H1 (cell line): ENCODE measurements at regions not wholly inside any gene's neighbourhood (a gene's known extent, or its start where the extent isn't known, plus 50 kb on each side); places are given as distances from the start of the nearest gene placed in this dataset.

ENCODE experiments used
- CHD1 ChIP-seq: IDR thresholded peaks from 2 replicates; pipeline ENCODE4 v1.6.1; 2012; ENCODE audit warnings: low read depth, low read length, improper control_type of control experiment
- CTBP2 ChIP-seq: IDR thresholded peaks from 2 replicates; pipeline ENCODE4 v1.7.0; 2011; ENCODE audit warnings: borderline replicate concordance, mild to moderate bottlenecking, moderate library complexity, mixed read lengths, low read length; ENCODE audit not compliant: insufficient read depth, insufficient read length
- PHF8 ChIP-seq: fragments of 200-600 bp; sonication (generic); conservative IDR thresholded peaks from 2 replicates; pipeline ENCODE4 v1.7.1; 2012; ENCODE audit warnings: low read depth, mild to moderate bottlenecking, inconsistent platforms, low read length, moderate library complexity
- RAD21 ChIP-seq, 2 experiments: IDR thresholded peaks in 1 of 2; conservative IDR thresholded peaks in 1 of 2; 2 replicates each; pipeline ENCODE4 v1.6.1; 2011; ENCODE audit warnings: low read depth in 2 of 2, low read length in 2 of 2, improper control_type of control experiment in 1 of 2, inconsistent platforms in 1 of 2, mild to moderate bottlenecking in 1 of 2, moderate library complexity in 1 of 2
- RBBP5 ChIP-seq: IDR thresholded peaks from 2 replicates; pipeline ENCODE4 v1.7.1; 2012; ENCODE audit warnings: low read depth, mild to moderate bottlenecking, inconsistent platforms, low read length, moderate library complexity, borderline replicate concordance
- SP1 ChIP-seq: IDR thresholded peaks from 2 replicates; pipeline ENCODE4 v1.6.1; 2011; ENCODE audit warnings: low read depth, low read length

DNA sequence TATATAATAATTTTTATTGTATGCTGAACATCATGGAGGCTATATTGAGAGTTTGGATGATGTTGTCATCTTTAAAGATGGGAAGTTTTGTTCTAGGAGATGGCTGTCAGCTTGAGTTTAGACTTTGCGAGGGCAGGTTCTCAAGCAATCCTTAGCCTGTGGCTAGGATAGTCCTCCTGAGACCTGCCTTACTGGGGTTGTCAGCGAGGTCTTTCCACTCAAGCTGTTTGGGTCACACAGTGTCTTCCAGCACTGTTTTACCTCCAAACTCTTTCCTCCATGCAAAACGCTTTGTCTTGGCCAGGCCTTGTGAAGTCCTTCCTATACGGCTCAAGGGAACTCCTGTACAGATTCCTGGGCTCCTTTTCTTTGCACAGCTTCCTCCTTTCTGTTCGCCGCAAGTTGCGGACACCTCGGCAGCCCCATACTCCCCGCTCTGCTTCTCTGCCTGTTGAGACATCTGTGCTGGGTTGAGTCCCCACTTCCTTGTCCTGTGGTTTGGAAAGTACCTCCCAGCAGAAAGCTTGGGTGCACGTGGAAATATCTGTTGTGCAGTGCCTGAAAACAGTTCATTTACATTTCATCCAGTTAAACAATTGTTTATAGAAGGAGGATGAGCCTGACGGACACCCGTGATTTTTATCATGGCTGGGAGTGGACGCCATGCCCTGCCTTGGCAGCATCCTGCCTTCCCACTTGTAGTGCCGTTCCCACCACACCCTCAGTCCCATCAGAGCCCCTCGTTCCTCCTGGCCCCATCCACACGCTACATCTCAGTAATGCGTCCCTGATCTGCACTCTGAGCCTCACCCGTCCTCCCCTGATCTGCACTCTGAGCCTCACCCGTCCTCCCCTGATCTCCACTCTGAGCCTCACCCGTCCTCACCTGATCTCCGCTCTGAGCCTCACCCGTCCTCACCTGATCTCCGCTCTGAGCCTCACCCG is 55.0 kb upstream of the CBFA2T3 start (continued):
- TF ChIP-seq RAD21 (IDR thresholded peaks at IDR 0.05 in 1 of 2, conservative IDR thresholded peaks at IDR 0.05 in 1 of 2; ENCODE audit: low read depth in 2 of 2, low read length in 2 of 2) (no peak), CHD1 (no peak), PHF8 (no peak), CTBP2 (no peak), RBBP5 (no peak), SP1 (no peak)
